Germinal center (tissue), 1 donor: ENCODE measurements at regions not wholly inside any gene's neighbourhood (a gene's known extent, or its start where the extent isn't known, plus 50 kb on each side); places are given as distances from the start of the nearest gene placed in this dataset.

ENCODE experiments used
- DNase-seq: peaks from one replicate; pipeline ENCODE4 v3.0.0; 2012; ENCODE audit warnings: mixed read lengths, low spot score

- no peak for DNase-seq
Measured at GRCh38 chr12:19872621-19873540, 433.6 kb downstream of the AEBP2 start.

- no peak for DNase-seq
Measured at GRCh38 chr12:19880076-19880475, 440.8 kb downstream of the AEBP2 start.

GRCh38 chr12:19880721-19881120 is 441.4 kb downstream of the AEBP2 start:
- DNase-seq = no peak

GRCh38 chr12:19882346-19882745 is 443.1 kb downstream of the AEBP2 start:
- DNase-seq = no peak

GRCh38 chr12:19884021-19884492 is 444.8 kb downstream of the AEBP2 start:
- DNase-seq = no peak

- no peak for DNase-seq
Measured at GRCh38 chr12:19885093-19885812, 446.0 kb downstream of the AEBP2 start.

GRCh38 chr12:19886065-19886464 is 446.8 kb downstream of the AEBP2 start:
- DNase-seq = no peak

- DNase-seq = no peak
Measured at GRCh38 chr12:19886639-19887064, 447.4 kb downstream of the AEBP2 start.

- DNase-seq = no peak
Measured at GRCh38 chr12:19890024-19890423, 450.7 kb downstream of the AEBP2 start.

GRCh38 chr12:19891936-19892591 is 452.8 kb downstream of the AEBP2 start:
- no peak for DNase-seq

- no peak for DNase-seq
Measured at GRCh38 chr12:19893514-19893913, 454.2 kb downstream of the AEBP2 start.

GRCh38 chr12:19894050-19894449 is 454.8 kb downstream of the AEBP2 start:
- no peak for DNase-seq

- no peak for DNase-seq
Measured at GRCh38 chr12:19894803-19895202, 455.5 kb downstream of the AEBP2 start.

GRCh38 chr12:19895246-19896020 is 456.1 kb downstream of the AEBP2 start:
- no peak for DNase-seq

GRCh38 chr12:19896041-19896440 is 456.7 kb downstream of the AEBP2 start:
- no peak for DNase-seq

- DNase-seq = no peak
Measured at GRCh38 chr12:19896534-19896933, 457.2 kb downstream of the AEBP2 start.

- no peak for DNase-seq
Measured at GRCh38 chr12:19897900-19898408, 458.7 kb downstream of the AEBP2 start.

- DNase-seq = no peak
Measured at GRCh38 chr12:19901841-19902240, 462.5 kb downstream of the AEBP2 start.

GRCh38 chr12:19904819-19905218 is 463.5 kb upstream of the PDE3A start:
- no peak for DNase-seq

- no peak for DNase-seq
Measured at GRCh38 chr12:19908830-19909229, 459.5 kb upstream of the PDE3A start.

- no peak for DNase-seq
Measured at GRCh38 chr12:19909418-19909817, 458.9 kb upstream of the PDE3A start.

- no peak for DNase-seq
Measured at GRCh38 chr12:19910681-19911080, 457.7 kb upstream of the PDE3A start.
